GM18519 (cell line): ENCODE measurements at regions not wholly inside any gene's neighbourhood (a gene's known extent, or its start where the extent isn't known, plus 50 kb on each side); places are given as distances from the start of the nearest gene placed in this dataset.
"Not testable (repeated sequence)": the region's sequence is repeated elsewhere in the genome, so short reads cannot be mapped to it uniquely, and the experiment has no call there.

ENCODE experiments used
- ATAC-seq: cut with Tn5 transposase; IDR thresholded peaks from one replicate; pipeline ENCODE4 v1.9.1; 2021; ENCODE audit warnings: mild to moderate bottlenecking, moderate library complexity; ENCODE audit not compliant: unreplicated experiment, low FRiP score

DNA sequence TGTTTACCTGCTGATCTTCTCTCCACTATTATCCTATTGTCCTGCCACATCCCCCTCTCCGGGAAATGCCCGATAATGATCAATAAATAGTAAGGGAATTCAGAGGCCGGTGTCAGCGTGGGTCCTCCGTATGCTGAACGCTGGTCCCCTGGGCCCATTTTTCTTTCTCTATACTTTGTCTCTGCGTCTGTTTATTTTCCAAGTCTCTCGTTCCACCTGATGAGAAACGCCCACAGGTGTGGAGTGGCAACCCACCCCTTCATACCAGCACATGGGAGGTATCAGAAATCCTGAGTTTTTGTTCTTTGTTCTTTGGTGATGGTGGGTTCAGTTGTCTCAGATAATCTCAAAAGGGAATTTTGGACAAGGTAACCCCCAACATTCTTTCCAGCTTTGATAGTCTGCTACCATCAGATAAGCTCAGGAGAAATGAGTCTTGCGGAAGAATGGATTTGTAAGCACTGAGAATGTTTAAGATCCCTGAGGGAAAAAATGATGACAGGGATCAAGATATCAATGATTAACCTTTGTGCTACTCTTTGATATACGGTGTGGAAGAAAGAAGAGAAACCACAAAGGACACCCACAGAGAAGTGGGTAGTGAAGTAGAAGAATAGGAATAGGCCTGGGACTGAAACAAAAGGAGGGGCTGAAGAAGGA is 117.9 kb downstream of the CEP44 start:
- ATAC-seq, result no peak

DNA sequence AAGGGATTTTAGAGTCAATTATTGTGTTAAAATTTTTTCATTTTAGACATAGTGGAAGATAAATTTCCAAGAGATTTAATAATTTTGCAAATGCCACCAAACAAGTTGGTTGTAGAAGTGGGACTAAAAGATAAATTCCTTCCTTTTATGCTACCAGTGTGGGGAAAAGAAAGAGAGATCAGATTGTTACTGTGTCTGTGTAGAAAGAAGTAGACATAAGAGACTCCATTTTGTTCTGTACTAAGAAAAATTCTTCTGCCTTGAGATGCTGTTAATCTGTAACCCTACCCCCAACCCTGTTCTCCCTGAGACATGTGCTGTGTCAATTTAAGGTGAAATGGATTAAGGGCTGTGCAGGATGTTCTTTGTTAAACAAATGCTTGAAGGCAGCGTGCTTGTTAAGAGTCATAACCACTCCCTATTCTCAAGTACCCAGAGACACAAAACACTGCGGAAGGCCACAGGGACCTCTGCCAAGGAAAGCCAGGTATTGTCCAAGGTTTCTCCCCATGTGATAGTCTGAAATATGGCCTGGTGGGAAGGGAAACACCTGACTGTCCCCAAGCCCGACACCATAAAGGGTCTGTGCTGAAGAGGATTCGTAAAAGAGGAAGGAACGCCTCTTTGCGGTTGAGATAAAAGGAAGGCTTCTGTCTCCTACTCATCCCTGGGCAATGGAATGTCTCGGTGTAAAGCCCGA is 117.0 kb downstream of the CEP44 start:
- ATAC-seq, result not testable (repeated sequence)

DNA sequence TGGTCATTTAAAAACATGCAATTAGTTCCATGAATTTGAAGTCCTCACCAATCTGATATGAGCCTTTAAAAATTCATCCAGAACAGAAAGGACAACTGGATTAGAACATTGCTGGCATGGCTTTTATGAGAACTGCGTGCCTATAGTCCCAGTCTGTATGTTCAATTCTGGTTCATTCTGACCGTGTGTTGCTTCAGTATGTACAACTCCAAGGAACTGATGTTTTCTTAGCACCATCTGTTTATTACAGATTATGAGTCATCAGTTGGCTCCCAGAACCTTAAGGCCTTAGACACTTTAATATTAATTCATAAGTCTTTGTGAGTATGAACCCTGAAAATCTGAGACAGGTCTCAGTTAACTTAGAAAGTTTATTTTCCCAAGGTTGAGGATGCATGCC is 115.0 kb downstream of the CEP44 start:
- no peak for ATAC-seq

DNA sequence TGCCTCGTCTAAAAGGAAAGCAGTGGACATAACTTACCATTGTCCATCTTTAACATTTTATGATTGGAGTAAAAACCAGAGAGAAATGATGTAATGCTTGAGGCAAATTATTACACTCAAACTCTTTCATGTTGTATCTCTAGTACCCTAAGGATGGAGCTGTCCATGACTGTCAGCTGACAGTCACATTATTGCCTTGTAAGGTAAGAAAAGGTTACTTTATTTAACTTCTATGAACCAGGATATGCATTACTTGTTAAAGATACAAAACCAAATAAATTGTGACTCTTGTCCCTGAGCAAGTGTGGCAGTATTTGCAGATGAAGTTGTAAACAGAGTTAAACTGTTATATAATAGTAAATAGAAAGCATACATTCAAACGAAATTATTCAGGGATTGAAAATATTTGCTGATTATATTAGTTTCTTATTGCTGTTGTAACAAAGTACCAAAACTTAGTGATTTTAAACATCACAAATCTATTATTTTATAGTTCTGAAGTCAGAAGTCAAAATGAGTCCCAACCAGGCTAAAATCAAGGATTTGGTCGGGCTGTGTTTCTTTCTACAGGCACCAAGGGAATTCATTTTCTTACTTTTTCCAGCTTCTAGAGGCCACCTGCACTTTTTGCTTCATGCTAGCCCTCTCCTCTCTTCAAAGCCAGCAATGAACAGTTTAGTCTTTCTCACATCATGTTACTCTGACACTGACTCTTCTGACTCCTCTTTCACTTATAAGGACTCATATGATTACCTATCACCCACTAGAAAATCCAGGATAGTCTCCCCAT is 113.8 kb downstream of the CEP44 start:
- ATAC-seq, result no peak

DNA sequence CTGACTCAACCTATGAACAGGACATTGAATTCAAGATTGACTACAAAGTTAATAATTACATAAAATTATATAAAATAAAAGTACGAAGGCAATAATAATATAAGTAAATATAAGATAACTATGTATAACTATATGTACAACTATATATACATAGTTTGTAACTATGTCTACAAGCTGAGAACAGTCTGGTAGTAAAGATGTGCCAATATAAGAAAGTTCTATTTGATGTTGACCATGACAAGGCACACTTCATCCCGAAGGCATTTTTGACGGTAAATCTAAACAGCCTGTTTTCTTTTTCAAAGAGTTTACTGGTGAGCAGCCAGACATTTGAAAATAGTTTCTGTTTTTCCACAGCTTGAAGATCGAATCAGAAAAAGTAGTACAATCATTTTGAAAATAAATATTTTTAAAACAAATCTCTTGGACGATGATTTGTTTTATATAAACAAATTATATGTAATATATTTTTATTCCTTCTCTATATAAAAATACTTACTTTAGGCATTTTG is 112.9 kb downstream of the CEP44 start:
- ATAC-seq, result no peak

DNA sequence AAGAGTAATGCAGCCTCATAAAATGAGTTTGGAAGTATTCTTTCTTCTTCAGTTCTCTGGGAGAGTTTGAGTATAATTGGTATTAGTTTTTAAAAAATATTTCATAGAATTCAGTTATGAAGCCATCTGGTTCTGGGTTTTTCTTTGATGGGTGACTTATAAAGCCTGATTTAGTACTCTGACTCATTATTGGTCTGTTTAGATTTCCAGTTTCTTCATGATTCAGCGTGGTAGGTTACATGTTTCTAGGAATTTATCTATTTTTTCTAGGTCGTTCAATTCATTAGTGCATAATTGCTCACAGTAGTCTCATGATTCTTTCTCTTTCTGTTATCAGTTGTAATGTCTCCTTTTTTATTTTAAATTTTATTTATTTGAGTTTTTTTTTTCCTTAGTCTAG is 111.2 kb downstream of the CEP44 start:
- ATAC-seq, result no peak

DNA sequence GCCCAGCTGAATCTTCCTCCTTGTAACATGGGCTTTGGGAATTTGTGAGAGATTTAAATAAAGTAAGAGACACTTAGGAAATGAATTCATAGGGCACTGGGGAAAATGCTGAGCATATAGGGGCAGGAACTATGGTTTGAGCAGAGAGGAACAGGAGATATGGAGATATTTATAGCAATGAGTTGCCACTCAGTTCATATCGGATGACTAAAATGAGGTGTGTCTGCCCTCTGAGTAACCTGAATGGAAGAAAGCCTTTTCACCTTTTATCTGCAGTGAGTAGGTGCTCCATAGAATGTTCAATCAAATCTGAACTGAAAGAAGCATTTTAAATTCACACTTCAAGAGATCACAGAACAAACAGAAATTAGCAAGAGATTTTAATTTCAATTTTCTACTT is 105.7 kb downstream of the CEP44 start:
- no peak for ATAC-seq

DNA sequence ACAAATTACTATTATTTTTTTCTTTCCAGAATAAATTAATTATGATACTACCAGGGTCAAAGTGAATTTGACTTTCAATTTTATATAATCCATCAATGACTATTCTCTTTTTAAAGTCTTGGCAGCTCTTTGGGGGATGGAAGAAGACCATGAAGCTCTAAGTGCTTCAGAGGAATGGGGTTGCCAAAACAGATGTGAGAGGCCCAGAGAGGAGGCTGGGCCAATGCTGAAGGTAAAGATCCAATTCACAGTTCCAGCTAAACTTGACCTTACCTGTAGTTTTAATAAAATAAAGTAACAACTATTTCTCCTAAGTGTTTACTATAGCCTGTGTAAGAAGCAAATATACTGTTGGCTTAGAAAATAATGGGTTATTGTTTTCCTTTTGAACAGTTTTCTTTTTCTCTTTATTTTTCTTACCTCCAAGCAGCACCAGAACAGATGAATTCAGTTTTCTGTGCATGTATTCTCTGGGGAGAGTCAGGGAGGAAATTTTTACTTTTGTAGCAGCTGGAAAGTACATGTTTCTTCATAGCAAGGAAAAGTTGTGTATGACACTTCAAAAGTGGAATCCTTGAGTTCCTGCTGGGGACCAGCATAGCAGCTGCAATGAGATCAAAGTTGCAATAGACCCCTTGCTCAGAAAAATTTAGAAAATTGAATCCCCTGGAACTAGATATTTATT is 104.9 kb downstream of the CEP44 start:
- no peak for ATAC-seq

DNA sequence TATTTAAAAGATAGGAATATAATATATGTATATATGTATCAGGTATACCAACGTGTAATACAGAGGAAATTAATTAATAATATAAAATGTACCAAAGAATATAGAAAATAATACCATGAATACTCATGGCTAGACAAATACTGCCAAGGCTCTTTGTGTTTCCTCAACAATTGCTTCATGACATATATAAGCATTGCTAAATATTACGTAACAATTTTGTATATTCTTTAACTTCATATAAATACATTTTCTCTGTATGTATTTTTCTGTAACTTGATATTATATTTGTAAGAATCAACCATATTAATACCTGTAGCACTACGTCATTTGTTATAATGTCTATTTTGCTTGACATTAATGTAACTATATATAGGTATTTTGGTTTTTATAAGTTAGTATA is 104.0 kb downstream of the CEP44 start:
- ATAC-seq, result no peak

DNA sequence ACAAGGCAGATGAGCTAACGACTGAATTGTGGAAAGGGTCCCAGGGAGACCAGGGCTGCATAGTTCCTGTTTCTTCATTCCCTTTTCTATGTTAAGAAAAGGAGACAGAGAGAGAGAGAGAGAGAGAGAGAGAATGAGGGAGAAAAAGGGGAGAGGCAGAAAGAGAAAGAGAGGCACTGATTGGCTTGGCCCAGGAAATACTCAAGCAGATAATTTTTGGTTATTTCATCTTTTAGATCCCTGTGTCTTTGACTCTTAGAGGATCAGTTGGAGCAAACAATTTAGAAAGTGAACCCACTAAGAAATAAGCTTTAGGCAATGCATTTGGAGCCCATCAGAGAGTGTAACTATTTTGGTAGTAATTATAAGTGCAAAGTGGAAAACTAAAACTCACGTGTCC is 103.4 kb downstream of the CEP44 start:
- ATAC-seq, result no peak

DNA sequence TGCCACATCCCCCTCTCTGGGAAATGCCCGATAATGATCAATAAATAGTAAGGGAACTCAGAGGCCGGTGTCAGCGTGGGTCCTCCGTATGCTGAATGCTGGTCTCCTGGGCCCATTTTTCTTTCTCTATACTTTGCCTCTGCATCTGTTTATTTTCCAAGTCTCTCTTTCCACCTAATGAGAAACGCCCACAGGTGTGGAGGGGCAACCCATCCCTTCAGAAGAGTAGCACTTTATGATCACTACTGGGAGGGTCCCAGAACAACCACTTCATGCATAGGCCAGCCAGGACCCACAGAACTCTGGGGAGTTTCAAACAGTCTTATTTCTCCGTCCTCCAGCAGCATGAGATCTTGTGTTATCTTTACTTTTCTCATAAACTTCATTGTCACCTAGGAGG is 100.1 kb downstream of the CEP44 start:
- no peak for ATAC-seq

DNA sequence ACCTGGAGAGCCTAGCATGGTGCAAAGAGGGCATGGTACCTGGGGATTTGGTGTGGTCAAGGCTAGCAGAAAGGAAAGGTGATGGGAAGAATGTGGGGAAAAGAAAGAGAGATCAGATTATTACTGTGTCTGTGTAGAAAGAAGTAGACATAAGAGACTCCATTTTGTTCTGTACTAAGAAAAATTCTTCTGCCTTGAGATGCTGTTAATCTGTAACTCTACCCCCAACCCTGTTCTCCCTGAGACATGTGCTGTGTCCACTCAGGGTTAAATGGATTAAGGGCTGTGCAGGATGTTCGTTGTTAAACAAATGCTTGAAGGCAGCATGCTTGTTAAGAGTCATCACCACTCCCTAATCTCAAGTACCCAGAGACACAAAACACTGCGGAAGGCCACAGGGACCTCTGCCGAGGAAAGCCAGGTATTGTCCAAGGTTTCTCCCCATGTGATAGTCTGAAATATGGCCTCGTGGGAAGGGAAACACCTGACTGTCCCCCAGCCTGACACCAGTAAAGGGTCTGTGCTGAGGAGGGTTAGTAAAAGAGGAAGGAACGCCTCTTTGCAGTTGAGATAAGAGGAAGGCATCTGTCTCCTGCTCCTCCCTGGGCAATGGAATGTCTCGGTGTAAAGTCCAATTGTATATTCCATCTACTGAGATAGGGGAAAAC is 99.4 kb downstream of the CEP44 start:
- not testable (repeated sequence) for ATAC-seq
